ENCODE measurements at regions not wholly inside any gene's neighbourhood (a gene's known extent, or its start where the extent isn't known, plus 50 kb on each side); places are given as distances from the start of the nearest gene placed in this dataset.
"Not testable (repeated sequence)": the region's sequence is repeated elsewhere in the genome, so short reads cannot be mapped to it uniquely, and the experiment has no call there.

GRCh38 chr17:445839-446238, 93.2 kb upstream of the RPH3AL start, which contains the start of gene RFLNB:
Gene RFLNB, minus strand, starts transcription at chr17:445939.
- DNase-seq (ENCODE audit: low read depth); H3K36me3 ChIP-seq (ENCODE audit: control insufficient read depth, insufficient read depth, low read length); H3K4me3 ChIP-seq (ENCODE audit: low read depth, low read length); H3K27me3 ChIP-seq (ENCODE audit: control insufficient read depth, insufficient read depth, low read length); FAIRE-seq: not testable (repeated sequence)

GRCh38 chr17:444879-445454, 92.4 kb upstream of the RPH3AL start:
- Histone ChIP-seq H3K4me3 (ENCODE audit: low read depth, low read length) (no peak overlapping the region), H3K36me3 (ENCODE audit: control insufficient read depth, insufficient read depth, low read length) (no peaks in the 10 kb centered on the region), H3K27me3 (ENCODE audit: control insufficient read depth, insufficient read depth, low read length) (no peaks in the 10 kb centered on the region)
- TF ChIP-seq CTCF (IDR thresholded peaks at IDR 0.05; ENCODE audit: insufficient read depth, low read length, severe bottlenecking): no peak
- FAIRE-seq (no peak), DNase-seq (ENCODE audit: low read depth) (no peak)

- TF ChIP-seq CTCF (IDR thresholded peaks at IDR 0.05; ENCODE audit: insufficient read depth, low read length, severe bottlenecking): no peak
- FAIRE-seq (no peak), DNase-seq (ENCODE audit: low read depth) (no peak)
- Histone ChIP-seq H3K27me3 (ENCODE audit: control insufficient read depth, insufficient read depth, low read length) (peaks cover 1% of the 10 kb centered on the region), H3K4me3 (ENCODE audit: low read depth, low read length) (no peak overlapping the region), H3K36me3 (ENCODE audit: control insufficient read depth, insufficient read depth, low read length) (no peaks in the 10 kb centered on the region)
These were observed 90.5 kb upstream of the RPH3AL start for GRCh38 chr17:443109-443508.

GRCh38 chr17:441155-441950, 88.7 kb upstream of the RPH3AL start:
- DNase-seq (ENCODE audit: low read depth): no peak
- Histone ChIP-seq H3K27me3 (ENCODE audit: control insufficient read depth, insufficient read depth, low read length) (peaks cover 1% of the 10 kb centered on the region), H3K4me3 (ENCODE audit: low read depth, low read length) (no peak overlapping the region), H3K36me3 (ENCODE audit: control insufficient read depth, insufficient read depth, low read length) (no peaks in the 10 kb centered on the region)
- no peak for TF ChIP-seq CTCF (IDR thresholded peaks at IDR 0.05; ENCODE audit: insufficient read depth, low read length, severe bottlenecking)
- no peak for FAIRE-seq

GRCh38 chr17:438191-438590, 85.6 kb upstream of the RPH3AL start:
- TF ChIP-seq CTCF (IDR thresholded peaks at IDR 0.05; ENCODE audit: insufficient read depth, low read length, severe bottlenecking): no peak
- H3K27me3 ChIP-seq (ENCODE audit: control insufficient read depth, insufficient read depth, low read length): peaks cover 1% of the 10 kb centered on the region
- DNase-seq (ENCODE audit: low read depth): no peak
- FAIRE-seq: no peak
- H3K36me3 ChIP-seq (ENCODE audit: control insufficient read depth, insufficient read depth, low read length): no peaks in the 10 kb centered on the region
- no peak overlapping the region for H3K4me3 ChIP-seq (ENCODE audit: low read depth, low read length)

- Histone ChIP-seq H3K36me3 (ENCODE audit: control insufficient read depth, insufficient read depth, low read length) (no peaks in the 10 kb centered on the region), H3K27me3 (ENCODE audit: control insufficient read depth, insufficient read depth, low read length) (peaks cover 1% of the 10 kb centered on the region), H3K4me3 (ENCODE audit: low read depth, low read length) (no peak overlapping the region)
- FAIRE-seq (no peak), DNase-seq (ENCODE audit: low read depth) (no peak)
- no peak for TF ChIP-seq CTCF (IDR thresholded peaks at IDR 0.05; ENCODE audit: insufficient read depth, low read length, severe bottlenecking)
These were observed 84.9 kb upstream of the RPH3AL start for GRCh38 chr17:437545-437944.

Data from bronchial epithelial cell (primary cell).